Neuron (in vitro differentiated cells): ENCODE measurements at regions not wholly inside any gene's neighbourhood (a gene's known extent, or its start where the extent isn't known, plus 50 kb on each side); places are given as distances from the start of the nearest gene placed in this dataset.
"Not testable (repeated sequence)": the region's sequence is repeated elsewhere in the genome, so short reads cannot be mapped to it uniquely, and the experiment has no call there.

Source experiments
- H2AFZ ChIP-seq: one replicate; pipeline ENCODE4 v1.6.1; 2013; ENCODE audit warnings: low read depth, mild to moderate bottlenecking, inconsistent platforms, low read length, moderate library complexity
- H3K27me3 ChIP-seq: one replicate; pipeline ENCODE4 v1.6.1; 2013; ENCODE audit warnings: low read length; ENCODE audit not compliant: insufficient read depth
- H3K36me3 ChIP-seq: one replicate; pipeline ENCODE4 v1.6.1; 2013; ENCODE audit warnings: low read length; ENCODE audit not compliant: insufficient read depth
- H3K4me1 ChIP-seq: one replicate; pipeline ENCODE4 v1.6.1; 2013; ENCODE audit warnings: low read length; ENCODE audit not compliant: insufficient read depth
- H3K4me3 ChIP-seq: 2 replicates; pipeline ENCODE4 v1.5.1; 2013; ENCODE audit warnings: mild to moderate bottlenecking, low read length, moderate library complexity
- H3K9me3 ChIP-seq: one replicate; pipeline ENCODE4 v1.6.1; 2013; ENCODE audit warnings: low read length

DNA sequence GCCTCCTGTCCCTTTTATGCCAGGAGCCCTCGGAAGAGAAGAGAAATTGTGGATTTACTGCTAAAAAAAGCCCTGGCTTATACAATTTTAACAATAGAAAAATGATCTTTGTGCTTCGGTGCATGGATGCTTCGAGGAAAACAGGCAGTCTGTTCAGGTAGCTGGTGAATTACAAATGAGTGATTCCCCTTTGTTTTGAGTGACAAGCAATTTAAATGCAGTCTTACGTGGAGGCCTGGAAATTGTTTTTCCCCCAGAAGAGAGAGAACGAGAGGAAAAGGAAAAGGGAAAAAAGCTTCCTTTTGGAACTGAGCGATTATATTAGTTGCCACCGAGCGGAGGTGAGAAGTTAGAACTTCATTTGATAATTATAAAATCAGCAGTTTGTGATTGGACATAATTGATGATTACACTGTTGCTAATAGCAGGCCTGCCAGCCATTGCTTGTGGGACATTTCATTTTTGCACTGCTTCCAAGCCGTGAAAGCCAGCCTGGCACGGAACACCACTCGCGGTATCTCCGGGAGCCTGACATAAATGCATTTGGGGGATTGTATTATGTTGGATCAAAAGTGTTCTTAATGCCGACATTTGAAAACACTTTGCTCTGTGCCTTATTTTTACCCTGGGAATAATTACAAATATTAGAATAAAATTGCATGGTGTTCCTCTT is 117.7 kb downstream of the PHETA1 start:
- no peaks in the 10 kb centered on the region for H3K27me3 ChIP-seq
- H2AFZ ChIP-seq: no peak overlapping the region
- H3K4me3 ChIP-seq: no peak overlapping the region
- no peaks in the 10 kb centered on the region for H3K9me3 ChIP-seq
- no peaks in the 10 kb centered on the region for H3K36me3 ChIP-seq
- peaks cover 18% of the 10 kb centered on the region for H3K4me1 ChIP-seq

- H3K9me3 ChIP-seq: no peaks in the 10 kb centered on the region
- no peaks in the 10 kb centered on the region for H3K27me3 ChIP-seq
- H3K36me3 ChIP-seq: no peaks in the 10 kb centered on the region
- no peak overlapping the region for H3K4me3 ChIP-seq
- no peak overlapping the region for H2AFZ ChIP-seq
- peaks cover 18% of the 10 kb centered on the region for H3K4me1 ChIP-seq
Measured at GRCh38 chr12:111250251-111250881, 118.5 kb downstream of the PHETA1 start.

DNA sequence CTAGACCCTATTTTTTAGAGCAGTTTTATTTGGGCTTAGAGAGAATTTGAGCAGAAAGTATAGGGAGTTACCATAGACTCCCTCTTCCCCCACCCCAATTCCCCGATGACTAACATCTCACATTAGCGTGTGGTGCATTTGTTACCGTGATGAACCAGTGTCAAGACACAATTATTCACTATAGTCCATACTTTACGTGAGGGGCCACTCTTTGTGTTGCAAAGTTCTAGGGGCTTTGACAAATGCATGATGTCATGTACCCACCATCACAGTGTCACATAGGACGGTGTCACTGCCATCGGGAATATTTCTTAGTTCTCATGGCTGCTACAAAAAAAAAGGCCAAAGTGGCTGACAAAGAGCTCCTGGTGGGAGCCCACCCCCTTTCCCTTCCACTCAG is 119.1 kb downstream of the PHETA1 start:
- H3K9me3 ChIP-seq: no peaks in the 10 kb centered on the region
- peaks cover 18% of the 10 kb centered on the region for H3K4me1 ChIP-seq
- no peaks in the 10 kb centered on the region for H3K27me3 ChIP-seq
- no peaks in the 10 kb centered on the region for H3K36me3 ChIP-seq
- no peak overlapping the region for H2AFZ ChIP-seq
- H3K4me3 ChIP-seq: no peak overlapping the region

GRCh38 chr12:111249018-111249370 is 119.9 kb downstream of the PHETA1 start:
- H3K36me3 ChIP-seq: no peaks in the 10 kb centered on the region

GRCh38 chr12:111248236-111249017 is 120.5 kb downstream of the PHETA1 start:
- no peaks in the 10 kb centered on the region for H3K9me3 ChIP-seq
- H3K27me3 ChIP-seq: no peaks in the 10 kb centered on the region
- H2AFZ ChIP-seq: no peak overlapping the region
- H3K4me1 ChIP-seq: peaks cover 18% of the 10 kb centered on the region
- H3K36me3 ChIP-seq: no peaks in the 10 kb centered on the region
- no peak overlapping the region for H3K4me3 ChIP-seq

More at GRCh38 chr12:111249018-111249370, 119.9 kb downstream of the PHETA1 start:
- Histone ChIP-seq H2AFZ (no peak overlapping the region), H3K4me3 (no peak overlapping the region), H3K4me1 (peaks cover 18% of the 10 kb centered on the region), H3K9me3 (no peaks in the 10 kb centered on the region), H3K27me3 (no peaks in the 10 kb centered on the region)

GRCh38 chr12:111247083-111247783 is 121.7 kb downstream of the PHETA1 start:
- Histone ChIP-seq H2AFZ (no peak overlapping the region), H3K4me3 (no peak overlapping the region), H3K27me3 (no peaks in the 10 kb centered on the region), H3K9me3 (no peaks in the 10 kb centered on the region), H3K36me3 (no peaks in the 10 kb centered on the region), H3K4me1 (peaks cover 18% of the 10 kb centered on the region)

DNA sequence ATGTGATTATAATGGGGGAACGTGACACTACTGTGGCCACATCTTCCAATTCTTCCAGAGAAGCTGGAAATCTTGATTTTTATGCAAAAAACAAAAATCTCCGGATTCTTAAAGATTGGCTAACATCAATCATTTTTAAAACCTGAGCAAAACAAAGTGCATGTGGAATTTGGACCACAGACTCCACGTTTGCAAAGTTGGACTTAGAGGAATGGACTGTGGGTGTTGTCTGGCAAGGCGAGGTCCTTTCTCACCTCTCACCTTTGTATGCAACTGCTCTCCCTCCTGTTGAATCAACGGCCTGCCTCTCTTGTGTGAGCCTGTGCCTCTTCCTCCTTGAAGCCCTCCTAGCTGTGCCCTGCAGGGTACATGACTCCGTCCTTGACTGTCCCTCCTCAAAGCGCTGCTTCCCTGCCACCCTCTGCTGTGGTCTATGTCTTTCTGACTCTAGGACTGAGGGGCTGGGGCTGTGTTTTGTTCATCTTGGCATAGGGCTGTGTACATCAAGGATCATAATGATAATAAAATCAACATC is 122.4 kb downstream of the PHETA1 start:
- no peaks in the 10 kb centered on the region for H3K27me3 ChIP-seq
- H3K4me1 ChIP-seq: peaks cover 18% of the 10 kb centered on the region
- H2AFZ ChIP-seq: no peak overlapping the region
- no peaks in the 10 kb centered on the region for H3K9me3 ChIP-seq
- H3K4me3 ChIP-seq: no peak overlapping the region
- no peaks in the 10 kb centered on the region for H3K36me3 ChIP-seq

- Histone ChIP-seq H3K9me3 (no peaks in the 10 kb centered on the region), H3K27me3 (no peaks in the 10 kb centered on the region), H3K36me3 (no peaks in the 10 kb centered on the region), H3K4me3 (no peak overlapping the region), H2AFZ (no peak overlapping the region), H3K4me1 (peaks cover 15% of the 10 kb centered on the region)
Measured at GRCh38 chr12:111245701-111246476, 123.0 kb downstream of the PHETA1 start.

DNA sequence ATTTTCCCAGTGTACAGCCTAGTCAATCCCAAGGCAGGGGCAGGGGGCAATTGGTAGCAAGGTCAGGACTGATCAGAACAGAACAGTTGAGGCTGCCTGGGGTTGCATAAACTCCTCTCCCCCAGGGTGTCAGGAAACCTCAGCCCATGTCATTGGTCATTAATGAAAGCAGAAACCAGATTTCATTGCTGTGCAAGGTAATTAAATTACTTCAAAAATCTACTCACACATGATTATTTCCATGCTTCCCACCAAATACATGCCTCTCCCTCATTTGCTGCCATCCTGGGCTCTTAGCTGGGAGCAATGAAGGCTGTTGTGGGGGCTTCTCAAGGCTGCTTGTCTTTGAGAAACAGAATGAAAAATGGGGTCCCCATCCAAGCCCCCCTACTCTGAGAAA is 124.2 kb downstream of the PHETA1 start:
- Histone ChIP-seq H3K36me3 (no peaks in the 10 kb centered on the region), H3K4me3 (no peak overlapping the region), H3K4me1 (peaks cover 2% of the 10 kb centered on the region), H3K9me3 (no peaks in the 10 kb centered on the region), H3K27me3 (no peaks in the 10 kb centered on the region), H2AFZ (no peak overlapping the region)

GRCh38 chr12:111242817-111243216 is 126.1 kb downstream of the PHETA1 start:
- not testable (repeated sequence) for H3K9me3 ChIP-seq, H2AFZ ChIP-seq, H3K4me1 ChIP-seq, H3K27me3 ChIP-seq, H3K36me3 ChIP-seq, H3K4me3 ChIP-seq

GRCh38 chr12:111242184-111242583 is 126.7 kb downstream of the PHETA1 start:
- no peak overlapping the region for H2AFZ ChIP-seq

DNA sequence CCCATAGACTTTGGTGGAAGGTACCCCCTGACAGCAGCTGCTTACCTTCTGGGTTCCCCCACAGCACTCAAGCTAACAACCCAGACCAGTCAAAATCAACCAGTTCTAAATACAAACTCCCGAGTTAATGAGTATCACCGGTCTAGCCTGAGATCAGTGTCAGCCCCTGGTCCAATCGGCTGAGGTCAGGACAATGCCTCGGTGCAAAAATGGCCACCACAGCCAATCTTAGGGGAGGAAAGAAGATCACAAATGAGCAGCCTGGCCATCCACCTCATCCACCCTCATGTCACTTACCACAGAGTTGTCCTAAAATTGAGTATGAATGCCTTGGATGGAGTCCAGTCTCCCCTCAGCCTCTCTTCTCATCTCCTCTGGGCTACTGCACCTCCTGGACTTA is 128.5 kb downstream of the PHETA1 start:
- Histone ChIP-seq H3K9me3 (no peaks in the 10 kb centered on the region), H3K4me3 (no peak overlapping the region), H2AFZ (no peak overlapping the region), H3K36me3 (no peaks in the 10 kb centered on the region), H3K27me3 (no peaks in the 10 kb centered on the region), H3K4me1 (no peaks in the 10 kb centered on the region)

More at GRCh38 chr12:111242184-111242583, 126.7 kb downstream of the PHETA1 start:
- H3K36me3 ChIP-seq: no peaks in the 10 kb centered on the region
- no peaks in the 10 kb centered on the region for H3K4me1 ChIP-seq
- no peaks in the 10 kb centered on the region for H3K9me3 ChIP-seq
- H3K4me3 ChIP-seq: no peak overlapping the region
- no peaks in the 10 kb centered on the region for H3K27me3 ChIP-seq
